ENCODE measurements at regions not wholly inside any gene's neighbourhood (a gene's known extent, or its start where the extent isn't known, plus 50 kb on each side); places are given as distances from the start of the nearest gene placed in this dataset.

GRCh38 chr1:193346085-193346484 is 159.7 kb upstream of the B3GALT2 start:
- TF ChIP-seq FOSL1 (IDR thresholded peaks at IDR 0.05; ENCODE audit: low read depth) (no peak), ATF3 (IDR thresholded peaks at IDR 0.05) (no peak), EZH2 (IDR thresholded peaks at IDR 0.05) (no peak), REST (IDR thresholded peaks at IDR 0.05; ENCODE audit: low read depth) (no peak), CTCF (IDR thresholded peaks at IDR 0.05 in 2 of 3, conservative IDR thresholded peaks at IDR 0.05 in 1 of 3; ENCODE audit: borderline replicate concordance in 1 of 3, insufficient read depth in 1 of 3, low read depth in 2 of 3, low read length in 2 of 3) (no peak), EZH2phosphoT487 (IDR thresholded peaks at IDR 0.05; ENCODE audit: borderline replicate concordance) (no peak), POLR2A (IDR thresholded peaks at IDR 0.05; ENCODE audit: borderline replicate concordance, extremely low read depth, insufficient read depth, insufficient read length) (no peak)

Measured in HCT116 (cell line).